Fibroblast of pulmonary artery (primary cell): ENCODE measurements at regions not wholly inside any gene's neighbourhood (a gene's known extent, or its start where the extent isn't known, plus 50 kb on each side); places are given as distances from the start of the nearest gene placed in this dataset.

ENCODE experiments used
- DNase-seq: peaks from one replicate; pipeline ENCODE4 v3.0.0-alpha.2; 2010; ENCODE audit warnings: low read depth
- H3K4me3 ChIP-seq: replicated peaks from 2 replicates; pipeline ENCODE4 v1.5.1; 2011; ENCODE audit warnings: low read depth, mild to moderate bottlenecking, control low read depth, low read length, moderate library complexity
- CTCF ChIP-seq: IDR thresholded peaks from 2 replicates; pipeline ENCODE4 v1.5.1; 2011; ENCODE audit warnings: mild to moderate bottlenecking, control low read depth, low read length, inconsistent platforms; ENCODE audit errors: missing control alignments

- peak; percentile 90 for DNase-seq
- TF ChIP-seq CTCF, result no peak
- H3K4me3 ChIP-seq, result no peak overlapping the region
Observed at GRCh38 chr5:68730220-68730978, 363.4 kb upstream of the SLC30A5 start.

GRCh38 chr5:68730979-68731654 lies 362.7 kb upstream of the SLC30A5 start:
- TF ChIP-seq CTCF, result no peak
- no peak overlapping the region for H3K4me3 ChIP-seq
- DNase-seq, result peak; percentile 1

GRCh38 chr5:68732251-68732650 lies 361.6 kb upstream of the SLC30A5 start:
- TF ChIP-seq CTCF, result no peak
- no peak overlapping the region for H3K4me3 ChIP-seq

GRCh38 chr5:68734781-68735180 lies 359.0 kb upstream of the SLC30A5 start:
- TF ChIP-seq CTCF, result no peak
- H3K4me3 ChIP-seq, result no peak overlapping the region

More at GRCh38 chr5:68732251-68732650, 361.6 kb upstream of the SLC30A5 start:
- no peak for DNase-seq

GRCh38 chr5:68738236-68738635 lies 355.6 kb upstream of the SLC30A5 start:
- TF ChIP-seq CTCF, result no peak
- DNase-seq, result no peak
- no peak overlapping the region for H3K4me3 ChIP-seq

More at GRCh38 chr5:68734781-68735180, 359.0 kb upstream of the SLC30A5 start:
- no peak for DNase-seq

- no peak for DNase-seq
- no peak for TF ChIP-seq CTCF
- H3K4me3 ChIP-seq, result no peak overlapping the region
Observed at GRCh38 chr5:68738841-68739240, 355.0 kb upstream of the SLC30A5 start.
